C4-2B (cell line): ENCODE measurements at regions not wholly inside any gene's neighbourhood (a gene's known extent, or its start where the extent isn't known, plus 50 kb on each side); places are given as distances from the start of the nearest gene placed in this dataset.

Source experiments
- CTCF ChIP-seq: fragments of 450-650 bp; conservative IDR thresholded peaks from 2 replicates; pipeline ENCODE4 v1.5.1; 2017; ENCODE audit warnings: mild to moderate bottlenecking
- ZFX ChIP-seq: fragments of 450-650 bp; IDR thresholded peaks from 2 replicates; pipeline ENCODE4 v1.6.1; 2017

DNA sequence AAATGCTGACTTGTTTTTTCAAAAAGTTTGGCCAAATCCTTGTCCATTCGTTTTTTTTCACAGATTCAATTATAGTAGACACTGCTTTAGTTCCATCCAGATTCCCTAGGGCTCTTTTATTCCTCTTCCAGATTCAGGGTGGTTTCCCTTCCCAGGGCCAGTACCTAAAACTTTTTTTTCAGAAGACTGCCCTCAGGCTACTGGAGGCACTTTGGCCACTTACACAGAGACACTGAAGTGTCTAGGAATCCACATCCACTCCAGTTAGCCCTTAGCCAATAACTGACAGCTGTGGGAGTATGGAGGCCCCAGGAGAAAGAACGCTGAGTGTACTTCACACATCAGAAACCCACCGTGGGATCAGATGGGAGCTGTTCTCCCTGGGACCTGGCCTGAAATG, 77.3 kb downstream of the CCDC34 start:
- TF ChIP-seq CTCF, result no peak
- TF ChIP-seq ZFX, result no peak
